B cell (primary cell): ENCODE measurements at regions not wholly inside any gene's neighbourhood (a gene's known extent, or its start where the extent isn't known, plus 50 kb on each side); places are given as distances from the start of the nearest gene placed in this dataset.

ENCODE experiments used
- ATAC-seq: fragments of 200-7000 bp; cut with Tn5 transposase; one replicate; pipeline ENCODE4 v1.10.0; 2021; ENCODE audit warnings: low read depth, mild to moderate bottlenecking, moderate number of reproducible peaks, moderate library complexity
- CTCF ChIA-PET: fragments of 350-600 bp; sonication (Branson Sonifier 250); formaldehyde crosslinking; loops from one replicate; lab custom pipeline; 2021; ENCODE audit warnings: antibody characterized with exemption, inconsistent platforms; lab: Charles Lee
- POLR2A ChIA-PET: fragments of 350-600 bp; sonication (Branson Sonifier 250); formaldehyde crosslinking; loops from one replicate; lab custom pipeline; 2021; ENCODE audit warnings: antibody characterized with exemption; lab: Charles Lee
- DNase-seq: peaks from one replicate; pipeline ENCODE4 v3.0.0; 2013
- H2AFZ ChIP-seq: 2 replicates; pipeline ENCODE4 v1.6.1; 2012; ENCODE audit warnings: mild to moderate bottlenecking, low read depth, low read length; ENCODE audit not compliant: insufficient read depth, poor library complexity, severe bottlenecking
- H3K27ac ChIP-seq, 2 donors: 1 replicate in 1 of 2; 2 replicates in 1 of 2; pipeline ENCODE4 v1.5.1; 2012 to 2013; ENCODE audit warnings: low read length in 2 of 2, mild to moderate bottlenecking in 2 of 2, moderate library complexity in 1 of 2
- H3K27me3 ChIP-seq, 4 experiments: fragments of 200-600 bp in 1 of 4; sonication (generic) in 1 of 4; replicated peaks in 1 of 4; 1 replicate in 2 of 4; 2 replicates in 2 of 4; pipeline versions ENCODE4 v1.6.1 to v1.7.0; 2013 to 2016; ENCODE audit warnings: low read length in 3 of 4, mild to moderate bottlenecking in 2 of 4, mixed read lengths in 1 of 4, moderate library complexity in 1 of 4; ENCODE audit not compliant: insufficient read depth in 4 of 4, control insufficient read depth in 3 of 4; ENCODE audit errors: control extremely low read depth in 1 of 4
- H3K36me3 ChIP-seq, 2 experiments: replicated peaks in 1 of 2; 1 replicate in 1 of 2; 2 replicates in 1 of 2; pipeline versions ENCODE4 v1.6.1 to v1.7.1; 2013; ENCODE audit warnings: low read length in 1 of 2; ENCODE audit not compliant: insufficient read depth in 2 of 2, control insufficient read depth in 1 of 2; ENCODE audit errors: control extremely low read depth in 1 of 2, extremely low read depth in 1 of 2
- H3K4me1 ChIP-seq, 2 donors: fragments of 200-600 bp in 1 of 2; sonication (generic) in 1 of 2; 1 replicate in 1 of 2; 2 replicates in 1 of 2; pipeline versions ENCODE4 v1.5.1 to v1.6.1; 2013 to 2017; ENCODE audit warnings: low read length in 2 of 2; ENCODE audit not compliant: control insufficient read depth in 2 of 2, insufficient read depth in 2 of 2
- H3K4me2 ChIP-seq: replicated peaks from 2 replicates; pipeline ENCODE3; 2012; ENCODE audit warnings: mild to moderate bottlenecking, low read depth, low read length; ENCODE audit not compliant: poor library complexity, severe bottlenecking
- H3K4me3 ChIP-seq, 5 experiments: fragments of 200-600 bp in 1 of 5; sonication (generic) in 1 of 5; 1 replicate in 3 of 5; 2 replicates in 2 of 5; pipeline versions ENCODE4 v1.5.1 to v1.7.0; 2011 to 2016; ENCODE audit warnings: low read length in 4 of 5, mild to moderate bottlenecking in 4 of 5, low read depth in 2 of 5, control low read depth in 1 of 5, moderate library complexity in 1 of 5; ENCODE audit not compliant: insufficient read depth in 1 of 5; ENCODE audit errors: control extremely low read depth in 1 of 5, extremely low read depth in 1 of 5
- H3K79me2 ChIP-seq: fragments of 200-600 bp; sonication (generic); one replicate; pipeline ENCODE4 v1.6.0; 2016; ENCODE audit warnings: low read length; ENCODE audit not compliant: control insufficient read depth, insufficient read depth
- H3K9ac ChIP-seq: fragments of 200-600 bp; sonication (generic); 2 replicates; pipeline ENCODE4 v1.6.1; 2017; ENCODE audit warnings: mild to moderate bottlenecking, low read length, moderate library complexity
- H3K9me3 ChIP-seq, 3 donors: one replicate each; pipeline versions ENCODE4 v1.6.1 to v1.7.1; 2013; ENCODE audit warnings: low read length in 2 of 3; ENCODE audit not compliant: control insufficient read depth in 2 of 3, insufficient read depth in 1 of 3; ENCODE audit errors: control extremely low read depth in 1 of 3
- H4K20me1 ChIP-seq: 2 replicates; pipeline ENCODE4 v1.6.0; 2012; ENCODE audit warnings: mild to moderate bottlenecking, low read length; ENCODE audit not compliant: insufficient read depth, control insufficient read depth, poor library complexity, severe bottlenecking
- H3K27ac Mint-ChIP-seq: one replicate; pipeline ENCODE4 v1.8.0; 2021; ENCODE audit warnings: mixed read lengths
- H3K27me3 Mint-ChIP-seq: one replicate; pipeline ENCODE4 v1.8.0; 2021; ENCODE audit warnings: mixed read lengths
- H3K4me1 Mint-ChIP-seq: one replicate; pipeline ENCODE4 v1.8.0; 2021; ENCODE audit warnings: mixed read lengths
- H3K4me3 Mint-ChIP-seq: one replicate; pipeline ENCODE4 v1.8.0; 2021; ENCODE audit warnings: mixed read lengths
- H3K9me3 Mint-ChIP-seq: one replicate; pipeline ENCODE4 v1.8.0; 2022; ENCODE audit warnings: mixed read lengths; ENCODE audit not compliant: insufficient read depth
- CTCF ChIP-seq: fragments of 200-600 bp; IDR thresholded peaks from one replicate; pipeline ENCODE4 v1.8.0; 2022; ENCODE audit warnings: antibody characterized with exemption, mild to moderate bottlenecking
- EZH2 ChIP-seq: IDR thresholded peaks from 2 replicates; pipeline ENCODE4 v1.6.1; 2012; ENCODE audit warnings: borderline replicate concordance, low read depth, mild to moderate bottlenecking, moderate library complexity, low read length; ENCODE audit not compliant: insufficient read depth, poor library complexity, severe bottlenecking
- WGBS: methylation state at CpG from one replicate; pipeline ENCODE4 v1.1.5; 2013; ENCODE audit warnings: missing lambda C conversion rate; ENCODE audit not compliant: insufficient coverage; 5-methylcytosine and 5-hydroxymethylcytosine counted together
- intact Hi-C: fragments of 100-400 bp; cut with micrococcal nuclease; formaldehyde crosslinking; loops from one replicate; pipeline ENCODE4 v1.10.0; 2022

GRCh38 chr9:89991204-89991790, 386.5 kb downstream of the GADD45G start:
- DNase-seq (no peak), ATAC-seq (no peak)
- H3K4me1 ChIP-seq, result peaks cover 0 to 3% of the 10 kb centered on the region in 2 donors
- H4K20me1 ChIP-seq, result no peaks in the 10 kb centered on the region
- H3K9me3 ChIP-seq, result peaks cover 0 to 3% (median 0%) of the 10 kb centered on the region in 3 donors
- Mint-ChIP-seq H3K4me1 (peaks cover 2% of the 10 kb centered on the region), H3K9me3 (no peaks in the 10 kb centered on the region), H3K27ac (no peak overlapping the region), H3K27me3 (no peaks in the 10 kb centered on the region), H3K4me3 (no peak overlapping the region)
- no peaks in the 10 kb centered on the region for H3K79me2 ChIP-seq
- H3K36me3 ChIP-seq, result no peaks in the 10 kb centered on the region
- POLR2A ChIA-PET, result no interaction called here
- 92% methylated on average over 2 of the region's 7 CpGs for WGBS
- CTCF ChIA-PET, result interaction anchor here (1.2 kb wide), 1 partner anchor 33 kb away, joined by 4 read pairs; no protein-coding TSS in a partner anchor
- no peaks in the 10 kb centered on the region for H3K27me3 ChIP-seq
- no peak overlapping the region for H2AFZ ChIP-seq
- H3K4me3 ChIP-seq, result no peak overlapping the region
- intact Hi-C loops, result no loop called here
- H3K9ac ChIP-seq, result no peak overlapping the region
- TF ChIP-seq EZH2 (no peak), CTCF (no peak)
- no peak overlapping the region for H3K4me2 ChIP-seq
- H3K27ac ChIP-seq, result no peak overlapping the region

DNA sequence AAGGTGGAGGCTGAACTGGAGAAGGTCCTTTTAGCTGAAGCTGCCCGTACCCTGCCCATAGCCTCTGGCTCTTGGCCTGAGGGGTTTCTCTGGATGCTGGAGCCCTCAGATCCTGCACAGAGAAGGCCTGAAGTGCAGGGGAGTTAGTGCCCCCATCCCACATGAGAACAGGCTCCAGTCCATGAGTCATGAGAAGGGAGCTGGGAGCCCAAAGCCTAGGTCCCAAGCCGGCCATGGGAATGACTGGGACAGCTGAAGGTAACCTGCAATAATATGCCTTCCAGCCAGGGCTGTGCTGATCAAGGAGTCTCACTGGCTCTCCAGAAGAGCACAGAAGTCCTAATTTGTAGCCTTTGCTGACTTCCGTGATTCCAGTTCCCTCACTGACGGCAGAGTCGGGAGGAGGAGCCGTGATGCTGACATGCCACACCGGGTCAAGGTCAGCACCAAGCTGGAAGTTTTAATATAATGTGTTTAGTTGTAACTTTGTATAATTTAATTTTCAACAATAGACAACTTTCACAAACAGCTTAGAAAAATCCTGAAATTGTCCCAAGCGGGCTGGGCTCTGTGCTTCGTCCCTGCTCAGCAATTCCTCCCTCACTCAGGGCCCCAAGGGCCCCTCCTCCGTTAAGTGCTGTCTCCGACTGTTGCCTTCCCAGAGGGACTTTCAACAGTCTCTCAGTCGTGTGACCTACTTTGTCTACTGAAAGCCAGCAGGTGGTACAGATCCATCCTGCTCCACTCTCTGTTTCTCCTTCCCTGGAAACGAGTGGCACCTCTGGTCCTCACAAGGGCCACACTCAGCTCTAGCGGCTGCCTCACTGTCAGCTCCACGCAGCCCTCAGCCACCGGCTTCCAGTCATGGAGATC, 387.8 kb downstream of the GADD45G start:
- Histone ChIP-seq H3K4me2 (no peak overlapping the region), H3K27me3 (no peaks in the 10 kb centered on the region), H3K27ac (no peak overlapping the region), H3K9ac (no peak overlapping the region), H3K4me3 (no peak overlapping the region), H3K36me3 (no peaks in the 10 kb centered on the region), H3K79me2 (no peaks in the 10 kb centered on the region), H3K9me3 (peaks cover 0 to 3% (median 0%) of the 10 kb centered on the region in 3 donors), H3K4me1 (peaks cover 0 to 3% of the 10 kb centered on the region in 2 donors), H4K20me1 (no peaks in the 10 kb centered on the region), H2AFZ (no peak overlapping the region)
- WGBS, result 95% methylated on average over 12 of the region's 16 CpGs
- ATAC-seq, result no peak
- ChIA-PET POLR2A (no interaction called here), CTCF (interaction anchor here (0.6 kb wide), 1 partner anchor 44 kb away, joined by 3 read pairs; no protein-coding TSS in a partner anchor)
- Mint-ChIP-seq H3K9me3 (no peaks in the 10 kb centered on the region), H3K27me3 (no peaks in the 10 kb centered on the region), H3K4me3 (no peak overlapping the region), H3K27ac (no peak overlapping the region), H3K4me1 (peaks cover 2% of the 10 kb centered on the region)
- no peak for DNase-seq
- intact Hi-C loops, result no loop called here
- TF ChIP-seq EZH2 (no peak), CTCF (no peak)
